Cerebellar cortex (tissue), 1 donor: ENCODE measurements at regions not wholly inside any gene's neighbourhood (a gene's known extent, or its start where the extent isn't known, plus 50 kb on each side); places are given as distances from the start of the nearest gene placed in this dataset.
"Not testable (repeated sequence)": the region's sequence is repeated elsewhere in the genome, so short reads cannot be mapped to it uniquely, and the experiment has no call there.

Experiments
- DNase-seq: peaks from one replicate; pipeline ENCODE4 v3.0.0-alpha.2; 2015; ENCODE audit warnings: low spot score

- DNase-seq: peak; percentile 93
Observed at GRCh38 chr7:25665903-25666670, 437.8 kb upstream of the NPVF start.

DNA sequence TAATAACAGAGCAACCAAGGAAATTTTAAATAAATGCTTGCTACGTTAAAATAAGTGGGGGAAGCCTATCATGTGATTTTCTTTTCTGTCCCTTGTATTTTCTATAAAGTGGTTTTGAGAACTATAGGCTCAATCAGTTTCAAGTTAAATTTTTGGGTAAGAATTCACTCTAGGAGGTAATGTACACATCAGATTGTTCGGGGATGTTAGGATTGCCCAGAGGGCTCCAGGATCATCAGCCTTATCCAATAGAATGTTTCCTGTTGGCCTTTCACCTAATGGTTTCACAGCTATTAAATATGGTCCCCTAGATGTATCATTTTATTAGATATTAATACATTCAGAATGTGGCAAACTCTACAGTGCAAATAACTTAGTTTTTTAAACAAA is 438.4 kb upstream of the NPVF start:
- peak; percentile 78 for DNase-seq

GRCh38 chr7:25669281-25669781 is 441.0 kb upstream of the NPVF start:
- DNase-seq: peak; percentile 75

DNA sequence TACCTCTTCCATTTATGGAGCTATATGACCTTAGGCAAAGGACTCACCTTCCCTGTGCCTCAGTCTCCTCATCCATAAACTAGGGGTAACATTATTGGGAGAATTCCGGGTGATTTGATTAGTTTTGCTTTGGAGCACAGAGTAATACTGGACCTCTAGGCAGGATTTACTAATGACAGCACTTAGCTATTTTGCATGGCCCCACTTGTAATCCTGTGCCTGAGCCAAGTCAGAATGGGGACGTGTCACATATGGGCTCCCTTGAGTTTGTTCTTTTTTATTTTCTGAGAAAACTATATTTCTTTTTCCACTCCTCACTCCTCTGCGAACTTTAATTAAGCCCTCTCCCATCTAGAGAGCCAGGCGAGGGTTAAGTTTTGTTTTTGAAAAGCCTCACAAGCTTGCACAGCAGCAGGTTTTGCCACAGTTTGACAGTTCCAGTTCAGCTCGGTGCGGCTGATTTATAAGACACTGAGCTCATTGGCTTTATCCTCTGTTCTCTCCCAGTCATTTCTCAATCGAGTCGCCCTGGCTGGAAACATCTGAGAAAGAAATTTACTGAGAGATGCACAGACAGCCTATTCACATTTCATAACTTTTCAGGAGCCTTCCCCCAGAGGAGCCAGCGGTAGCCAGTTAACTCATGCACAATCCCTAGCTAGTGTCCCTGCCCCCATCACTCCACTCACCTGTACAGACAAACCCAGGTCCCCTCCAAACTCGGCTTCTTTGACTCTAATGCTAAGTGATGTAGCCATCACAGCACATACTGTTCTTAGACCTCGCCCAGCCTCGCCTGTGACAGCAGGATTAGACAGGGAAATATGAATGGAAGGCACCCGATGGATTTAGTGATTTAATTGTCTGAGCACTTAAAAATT is 441.9 kb upstream of the NPVF start:
- DNase-seq: peak; percentile 92

DNA sequence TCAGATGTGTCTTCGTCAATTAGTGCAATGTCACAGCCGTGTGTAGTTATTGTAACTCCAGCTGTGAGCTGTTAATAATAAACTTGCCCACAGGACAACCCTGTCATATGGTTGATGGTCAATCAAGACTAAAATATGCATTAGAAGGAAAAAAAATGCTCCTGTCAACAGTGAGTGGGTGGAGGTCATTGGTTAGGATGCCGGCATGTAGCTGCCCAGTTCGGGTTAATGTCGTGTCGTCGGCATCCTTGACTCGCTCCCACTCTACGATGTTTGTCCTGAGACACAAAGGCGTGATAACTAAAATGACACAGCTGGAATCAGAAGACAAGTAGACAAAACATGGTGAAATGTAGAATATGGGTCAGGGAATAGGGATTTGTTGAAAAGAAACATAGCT is 442.8 kb upstream of the NPVF start:
- peak; percentile 89 for DNase-seq

DNA sequence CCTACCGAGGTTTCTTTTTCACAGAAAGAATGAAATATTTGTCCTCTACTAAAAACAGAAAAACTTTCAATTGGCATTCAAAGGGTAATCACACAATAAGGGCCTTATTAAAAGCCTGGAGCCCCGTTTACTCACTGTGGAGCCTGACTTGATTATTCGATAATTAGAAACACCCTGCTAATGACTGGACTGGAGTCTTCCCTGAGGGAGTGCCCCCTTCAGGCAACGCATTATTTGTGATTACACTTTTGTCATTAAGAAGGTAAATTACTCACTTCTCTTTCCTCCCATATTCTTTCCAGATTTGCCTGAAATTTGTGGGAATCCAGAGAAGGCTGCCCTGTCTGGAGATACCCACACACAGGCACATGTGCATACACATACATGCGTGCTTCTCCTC is 444.2 kb upstream of the NPVF start:
- DNase-seq: peak; percentile 80

DNA sequence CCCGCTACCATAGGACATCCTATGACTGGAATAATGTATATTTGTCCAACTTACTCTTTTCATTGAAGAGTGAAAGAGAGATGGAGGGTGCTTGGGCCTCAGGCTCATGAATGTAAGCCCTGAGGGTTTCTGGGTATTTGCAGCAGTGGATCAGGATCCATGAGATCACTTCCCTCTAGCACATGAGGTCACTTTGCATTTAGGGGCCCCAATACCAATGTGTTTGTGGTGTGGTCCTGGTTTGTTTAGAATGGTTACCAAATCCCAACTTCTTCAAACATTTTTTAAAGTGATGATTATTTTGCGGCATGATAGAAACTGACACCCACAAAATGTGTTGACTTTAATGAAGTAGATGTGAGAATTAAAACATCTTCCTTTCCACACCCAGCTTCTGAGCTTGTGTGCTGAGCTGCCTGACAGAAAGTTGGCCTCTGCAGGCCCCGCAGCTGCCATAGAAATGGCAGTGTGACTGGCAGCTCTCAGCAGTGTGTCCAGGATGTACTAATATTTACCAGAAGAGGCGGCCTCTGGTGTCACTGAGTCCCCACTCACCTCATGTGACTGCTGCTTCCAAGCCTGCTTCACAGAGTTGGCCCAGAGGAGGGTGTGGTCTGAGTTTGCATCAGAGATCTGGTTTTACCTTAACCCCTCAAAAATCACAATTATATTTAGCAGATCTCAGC is 447.6 kb upstream of the NPVF start:
- DNase-seq: no peak

DNA sequence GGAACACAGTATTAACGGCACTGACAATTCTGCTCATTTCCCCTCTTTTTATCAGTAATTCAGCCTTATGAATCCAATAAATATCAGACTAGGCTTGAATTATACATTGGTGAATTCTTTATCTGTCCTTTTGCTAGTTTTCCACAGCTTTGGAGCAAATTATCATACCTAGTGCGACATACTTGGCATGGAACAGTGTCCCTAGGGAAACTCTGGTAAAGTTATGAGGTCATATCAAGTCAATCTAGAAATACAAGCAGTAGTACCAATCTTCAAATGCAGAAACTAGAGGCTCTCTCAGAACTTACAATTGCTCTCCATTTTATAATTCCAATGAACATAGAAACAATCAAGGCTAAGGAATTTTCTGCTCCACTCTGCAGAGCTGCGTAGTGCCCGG is 449.3 kb upstream of the NPVF start:
- no peak for DNase-seq

- DNase-seq: peak; percentile 30
Observed at GRCh38 chr7:25678215-25678614, 449.9 kb upstream of the NPVF start.

DNA sequence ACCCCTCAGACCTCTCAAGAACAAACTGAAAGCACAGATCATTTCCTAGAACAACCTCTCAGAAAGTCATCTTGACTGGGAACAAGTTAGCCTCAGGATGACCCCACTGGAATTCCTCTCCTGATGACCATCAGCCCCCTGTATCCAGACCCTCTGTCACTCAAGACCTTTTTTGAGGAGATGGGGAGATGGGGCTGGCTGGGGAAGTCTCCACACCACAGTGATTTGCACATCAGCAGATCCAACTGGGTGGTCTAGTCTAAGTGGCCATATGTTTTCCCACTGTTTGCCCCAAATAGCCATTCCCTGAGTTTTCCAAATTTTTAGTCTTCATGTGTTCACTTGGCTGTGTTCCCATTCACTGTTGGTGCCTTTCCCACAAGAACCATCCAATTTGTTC is 452.4 kb upstream of the NPVF start:
- no peak for DNase-seq

- DNase-seq: no peak
Observed at GRCh38 chr7:25684360-25684759, 456.1 kb upstream of the NPVF start.

- DNase-seq: no peak
Observed at GRCh38 chr7:25686493-25686892, 458.2 kb upstream of the NPVF start.

- no peak for DNase-seq
Observed at GRCh38 chr7:25694211-25694610, 457.8 kb upstream of the NFE2L3 start.

DNA sequence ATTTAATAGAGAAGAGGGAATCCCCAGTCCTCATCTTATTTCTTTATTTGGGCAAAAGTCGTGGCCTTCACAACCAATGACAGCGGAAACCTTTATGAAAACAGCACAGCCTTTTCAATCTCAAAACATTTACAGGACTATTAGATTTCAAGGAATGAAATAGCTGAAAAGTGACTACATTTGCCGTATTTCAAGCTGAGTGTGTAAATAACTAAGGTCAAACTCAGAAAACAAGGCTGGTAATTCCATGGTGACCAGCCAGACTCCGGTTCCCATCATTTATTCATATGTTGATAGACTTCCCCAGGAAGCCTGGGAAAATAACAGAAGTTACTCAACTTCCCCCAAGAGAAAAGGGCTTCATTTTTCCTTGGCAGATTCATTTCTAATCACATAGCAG is 457.3 kb upstream of the NFE2L3 start:
- no peak for DNase-seq

- no peak for DNase-seq
Observed at GRCh38 chr7:25696571-25696970, 455.4 kb upstream of the NFE2L3 start.

DNA sequence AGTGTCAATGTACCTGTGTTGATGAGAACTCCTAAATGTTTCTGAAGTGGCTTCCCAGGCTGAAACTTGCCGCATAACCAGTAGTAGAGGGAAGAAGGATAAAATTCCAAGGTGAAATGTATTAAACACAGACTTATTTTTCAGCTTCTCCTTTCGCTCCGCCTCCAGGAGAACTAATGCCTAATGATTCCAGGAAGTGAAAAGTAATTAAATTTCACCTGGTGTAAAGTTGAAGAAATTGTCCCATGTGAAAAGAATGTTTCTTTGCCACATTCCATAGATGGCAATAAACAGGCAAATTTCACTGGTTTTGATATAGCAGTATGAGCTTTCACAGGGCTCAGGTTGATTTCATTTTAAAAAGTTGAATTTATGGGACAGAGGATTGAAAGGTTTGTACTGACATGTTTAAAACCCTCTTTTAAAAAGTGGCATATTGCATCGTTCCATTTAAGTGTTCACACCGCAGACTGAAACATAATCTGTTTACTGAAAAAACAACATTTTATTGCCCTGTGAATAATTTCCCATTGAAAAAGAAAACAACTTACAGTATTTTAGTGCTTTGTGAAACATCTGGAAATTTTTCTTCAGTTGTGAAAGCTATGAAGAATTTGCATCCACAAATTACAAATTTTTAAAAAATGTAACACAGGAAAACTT is 453.4 kb upstream of the NFE2L3 start:
- no peak for DNase-seq

- DNase-seq: not testable (repeated sequence)
Observed at GRCh38 chr7:25700141-25700540, 451.9 kb upstream of the NFE2L3 start.

GRCh38 chr7:25704413-25704812 is 447.6 kb upstream of the NFE2L3 start:
- DNase-seq: no peak

DNA sequence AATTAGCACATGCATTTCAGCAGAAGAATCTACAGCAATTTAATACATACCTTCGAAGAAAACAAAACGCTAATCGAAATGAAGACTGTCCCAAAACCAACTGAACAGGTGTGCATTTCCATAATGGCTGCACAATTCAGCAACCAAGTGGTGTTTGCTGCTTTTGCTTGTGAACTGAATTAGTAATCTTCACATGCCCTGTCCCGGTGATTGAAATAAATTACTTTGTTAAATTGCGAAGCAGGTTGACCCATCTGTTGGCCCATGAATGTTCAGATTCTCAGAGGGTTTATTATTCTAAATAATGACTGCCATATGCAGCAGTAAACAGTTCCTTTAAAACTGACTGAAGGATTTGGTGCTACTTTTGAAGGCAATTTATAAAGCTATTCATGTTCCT is 445.2 kb upstream of the NFE2L3 start:
- no peak for DNase-seq

- peak; percentile 79 for DNase-seq
Observed at GRCh38 chr7:25707768-25708620, 444.0 kb upstream of the NFE2L3 start.

DNA sequence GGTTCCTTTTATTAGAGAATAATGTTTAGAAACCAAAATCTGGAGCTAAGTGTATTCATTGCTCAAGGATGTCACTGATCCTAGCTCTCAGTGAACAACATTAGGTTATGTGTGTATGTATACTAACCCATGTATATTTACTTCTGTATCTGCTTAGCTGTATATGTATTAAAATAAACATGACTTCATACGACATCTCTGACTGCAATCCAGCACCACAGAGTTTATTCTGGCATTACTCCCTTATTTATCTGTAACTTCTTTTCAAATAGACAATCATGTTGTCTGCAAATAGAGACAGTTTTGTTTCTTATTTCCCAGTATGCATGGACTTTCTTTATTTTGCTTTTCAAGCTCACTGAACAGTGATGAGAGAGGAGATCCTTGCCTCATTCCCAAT is 441.0 kb upstream of the NFE2L3 start:
- DNase-seq: no peak
